HEK293 (cell line): ENCODE measurements at regions not wholly inside any gene's neighbourhood (a gene's known extent, or its start where the extent isn't known, plus 50 kb on each side); places are given as distances from the start of the nearest gene placed in this dataset.

ENCODE experiments used
- CTCF ChIA-PET: fragments of 350-600 bp; formaldehyde crosslinking; extraction: SDS; loops from one replicate; lab custom pipeline; 2021; ENCODE audit warnings: antibody characterized with exemption; lab: Yijun Ruan, JAX
- POLR2A ChIA-PET: fragments of 300-600 bp; formaldehyde crosslinking; extraction: SDS; loops from one replicate; lab custom pipeline; 2020; ENCODE audit warnings: antibody characterized with exemption, inconsistent platforms; lab: Yijun Ruan, JAX
- H3K27ac ChIP-seq: fragments of 200-500 bp; sonication (Bioruptor generic); 2 replicates; pipeline ENCODE4 v1.5.1; 2014; ENCODE audit warnings: low read depth, low read length, control low read depth, inconsistent platforms; ENCODE audit errors: extremely low read depth
- H3K36me3 ChIP-seq, 2 experiments: fragments of 200-500 bp in 1 of 2; sonication (Bioruptor generic) in 1 of 2; 1 replicate in 1 of 2; 2 replicates in 1 of 2; pipeline ENCODE4 v1.5.1; 2014 to 2017; ENCODE audit warnings: inconsistent platforms in 2 of 2, low read length in 2 of 2; ENCODE audit not compliant: control insufficient read depth in 2 of 2, insufficient read depth in 1 of 2
- H3K4me1 ChIP-seq: fragments of 200-500 bp; sonication (Bioruptor generic); 2 replicates; pipeline ENCODE4 v1.5.1; 2014; ENCODE audit warnings: mild to moderate bottlenecking, low read length, inconsistent platforms; ENCODE audit not compliant: control insufficient read depth, insufficient read depth
- H3K4me3 ChIP-seq: 2 replicates; pipeline ENCODE4 v1.5.1; 2011; ENCODE audit warnings: low read depth, mild to moderate bottlenecking, control low read depth, low read length, moderate library complexity
- H3K9me3 ChIP-seq: fragments of 200-500 bp; sonication (Bioruptor generic); 2 replicates; pipeline ENCODE4 v1.5.1; 2014; ENCODE audit warnings: low read depth, low read length, inconsistent platforms; ENCODE audit not compliant: control insufficient read depth, insufficient read depth
- BCL11A ChIP-seq: fragments of 450-650 bp; formaldehyde crosslinking; IDR thresholded peaks from 2 replicates; pipeline ENCODE4 v1.5.1; 2016; ENCODE audit warnings: low read depth, missing biosample characterization, missing genetic modification characterization
- ELK4 ChIP-seq: IDR thresholded peaks from 2 replicates; pipeline ENCODE4 v1.6.1; 2011; ENCODE audit warnings: mild to moderate bottlenecking, low read depth, low read length, borderline replicate concordance
- GLI4 ChIP-seq: fragments of 450-650 bp; formaldehyde crosslinking; IDR thresholded peaks from 2 replicates; pipeline ENCODE4 v1.5.1; 2016; ENCODE audit warnings: missing biosample characterization, missing genetic modification characterization
- OSR2 ChIP-seq: fragments of 450-650 bp; formaldehyde crosslinking; IDR thresholded peaks from 2 replicates; pipeline ENCODE4 v1.5.1; 2016; ENCODE audit warnings: missing biosample characterization, missing genetic modification characterization
- REPIN1 ChIP-seq: fragments of 450-650 bp; formaldehyde crosslinking; IDR thresholded peaks from 2 replicates; pipeline ENCODE4 v1.5.1; 2017; ENCODE audit warnings: missing biosample characterization, missing genetic modification characterization, low read depth
- ZNF132 ChIP-seq: fragments of 450-650 bp; formaldehyde crosslinking; IDR thresholded peaks from 2 replicates; pipeline ENCODE4 v1.5.1; 2017; ENCODE audit warnings: missing biosample characterization, missing genetic modification characterization, borderline replicate concordance
- ZNF350 ChIP-seq: fragments of 450-650 bp; formaldehyde crosslinking; IDR thresholded peaks from 2 replicates; pipeline ENCODE4 v1.5.0; 2017; ENCODE audit warnings: missing biosample characterization, mild to moderate bottlenecking, missing genetic modification characterization
- ZNF416 ChIP-seq: fragments of 450-650 bp; formaldehyde crosslinking; IDR thresholded peaks from 2 replicates; pipeline ENCODE4 v1.5.1; 2016; ENCODE audit warnings: missing biosample characterization, missing genetic modification characterization
- ZNF610 ChIP-seq: fragments of 450-650 bp; formaldehyde crosslinking; IDR thresholded peaks from 2 replicates; pipeline ENCODE4 v1.5.1; 2016; ENCODE audit warnings: missing biosample characterization, missing genetic modification characterization, borderline replicate concordance
- ZNF747 ChIP-seq: fragments of 450-650 bp; formaldehyde crosslinking; IDR thresholded peaks from 2 replicates; pipeline ENCODE4 v1.5.1; 2016; ENCODE audit warnings: missing biosample characterization, missing genetic modification characterization
- ZNF768 ChIP-seq: fragments of 450-650 bp; formaldehyde crosslinking; IDR thresholded peaks from 2 replicates; pipeline ENCODE4 v1.5.1; 2018; ENCODE audit warnings: missing biosample characterization, mild to moderate bottlenecking, missing genetic modification characterization
- ZSCAN4 ChIP-seq: fragments of 450-650 bp; formaldehyde crosslinking; IDR thresholded peaks from 2 replicates; pipeline ENCODE4 v1.5.1; 2017; ENCODE audit warnings: missing biosample characterization, missing genetic modification characterization
- TF ChIP-seq, protein P1 (sequence below): sonication (generic); formaldehyde crosslinking; IDR thresholded peaks from 2 replicates; pipeline ENCODE4 v1.8.1; 2022; ENCODE audit warnings: mild to moderate bottlenecking, moderate library complexity, missing genetic modification reagents
- TF ChIP-seq, protein P2 (sequence below): fragments of 450-650 bp; formaldehyde crosslinking; IDR thresholded peaks from 2 replicates; pipeline ENCODE4 v1.5.1; 2016; ENCODE audit warnings: missing biosample characterization, missing genetic modification characterization, borderline replicate concordance
- TF ChIP-seq, protein P3 (sequence below): fragments of 450-650 bp; formaldehyde crosslinking; IDR thresholded peaks from 2 replicates; pipeline ENCODE4 v1.5.1; 2016; ENCODE audit warnings: missing biosample characterization, missing genetic modification characterization
- TF ChIP-seq, protein P4 (sequence below): fragments of 450-650 bp; formaldehyde crosslinking; IDR thresholded peaks from 2 replicates; pipeline ENCODE4 v1.5.1; 2016; ENCODE audit warnings: missing biosample characterization, missing genetic modification characterization

DNA sequence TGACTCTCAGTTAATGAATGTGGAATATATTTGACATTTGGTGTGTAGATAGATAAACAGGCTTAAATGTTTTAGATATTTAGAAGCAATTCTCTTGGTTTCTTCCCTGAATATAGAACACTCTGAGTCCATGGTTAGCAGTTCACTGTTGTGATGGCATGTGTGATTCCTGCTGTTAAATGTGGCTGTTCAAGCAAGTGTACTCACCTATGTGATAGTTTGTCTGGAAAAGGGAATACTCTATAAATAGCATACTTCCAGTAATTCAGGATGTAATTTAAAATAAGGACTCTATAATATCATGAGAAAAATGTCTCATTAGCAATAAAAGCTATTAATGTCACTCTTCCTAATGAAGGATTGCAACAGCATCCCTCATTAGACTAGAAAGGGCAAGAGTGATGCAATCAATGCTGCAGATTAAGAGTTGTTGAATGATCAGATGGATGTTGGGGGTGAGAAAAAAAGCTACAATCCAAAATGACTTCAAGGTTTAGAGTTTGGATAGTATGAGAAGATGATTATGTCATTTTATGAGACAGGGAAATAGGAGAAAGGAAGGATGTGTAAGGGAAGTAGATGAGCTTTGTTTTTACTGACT lies 201.8 kb upstream of the WDFY3 start (continued):
- TF ChIP-seq ZSCAN4 (tag by site-specific recombination) = no peak
- TF ChIP-seq BCL11A (tag by site-specific recombination) = no peak
- TF ChIP-seq, protein P1, sequence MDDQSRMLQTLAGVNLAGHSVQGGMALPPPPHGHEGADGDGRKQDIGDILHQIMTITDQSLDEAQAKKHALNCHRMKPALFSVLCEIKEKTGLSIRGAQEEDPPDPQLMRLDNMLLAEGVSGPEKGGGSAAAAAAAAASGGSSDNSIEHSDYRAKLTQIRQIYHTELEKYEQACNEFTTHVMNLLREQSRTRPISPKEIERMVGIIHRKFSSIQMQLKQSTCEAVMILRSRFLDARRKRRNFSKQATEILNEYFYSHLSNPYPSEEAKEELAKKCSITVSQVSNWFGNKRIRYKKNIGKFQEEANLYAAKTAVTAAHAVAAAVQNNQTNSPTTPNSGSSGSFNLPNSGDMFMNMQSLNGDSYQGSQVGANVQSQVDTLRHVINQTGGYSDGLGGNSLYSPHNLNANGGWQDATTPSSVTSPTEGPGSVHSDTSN = no peak

DNA sequence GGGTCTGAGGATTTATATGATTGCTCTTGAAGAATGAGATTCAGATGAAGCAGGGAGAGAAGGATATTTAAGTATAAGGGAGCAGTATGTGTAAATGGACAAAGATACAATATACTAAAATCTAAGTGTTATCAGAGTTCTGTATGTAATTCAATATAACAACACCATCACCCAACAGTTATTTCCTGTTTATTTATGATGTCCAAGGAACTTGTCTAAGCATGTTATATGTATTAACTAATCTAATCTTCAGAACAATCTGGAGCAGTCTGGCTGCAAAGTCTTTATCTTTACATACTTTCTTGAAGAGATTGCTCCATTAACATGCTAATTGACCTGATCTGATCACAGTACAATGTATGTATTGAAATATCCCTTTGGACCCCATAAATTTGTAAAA lies 203.8 kb upstream of the WDFY3 start:
- TF ChIP-seq, protein P2, sequence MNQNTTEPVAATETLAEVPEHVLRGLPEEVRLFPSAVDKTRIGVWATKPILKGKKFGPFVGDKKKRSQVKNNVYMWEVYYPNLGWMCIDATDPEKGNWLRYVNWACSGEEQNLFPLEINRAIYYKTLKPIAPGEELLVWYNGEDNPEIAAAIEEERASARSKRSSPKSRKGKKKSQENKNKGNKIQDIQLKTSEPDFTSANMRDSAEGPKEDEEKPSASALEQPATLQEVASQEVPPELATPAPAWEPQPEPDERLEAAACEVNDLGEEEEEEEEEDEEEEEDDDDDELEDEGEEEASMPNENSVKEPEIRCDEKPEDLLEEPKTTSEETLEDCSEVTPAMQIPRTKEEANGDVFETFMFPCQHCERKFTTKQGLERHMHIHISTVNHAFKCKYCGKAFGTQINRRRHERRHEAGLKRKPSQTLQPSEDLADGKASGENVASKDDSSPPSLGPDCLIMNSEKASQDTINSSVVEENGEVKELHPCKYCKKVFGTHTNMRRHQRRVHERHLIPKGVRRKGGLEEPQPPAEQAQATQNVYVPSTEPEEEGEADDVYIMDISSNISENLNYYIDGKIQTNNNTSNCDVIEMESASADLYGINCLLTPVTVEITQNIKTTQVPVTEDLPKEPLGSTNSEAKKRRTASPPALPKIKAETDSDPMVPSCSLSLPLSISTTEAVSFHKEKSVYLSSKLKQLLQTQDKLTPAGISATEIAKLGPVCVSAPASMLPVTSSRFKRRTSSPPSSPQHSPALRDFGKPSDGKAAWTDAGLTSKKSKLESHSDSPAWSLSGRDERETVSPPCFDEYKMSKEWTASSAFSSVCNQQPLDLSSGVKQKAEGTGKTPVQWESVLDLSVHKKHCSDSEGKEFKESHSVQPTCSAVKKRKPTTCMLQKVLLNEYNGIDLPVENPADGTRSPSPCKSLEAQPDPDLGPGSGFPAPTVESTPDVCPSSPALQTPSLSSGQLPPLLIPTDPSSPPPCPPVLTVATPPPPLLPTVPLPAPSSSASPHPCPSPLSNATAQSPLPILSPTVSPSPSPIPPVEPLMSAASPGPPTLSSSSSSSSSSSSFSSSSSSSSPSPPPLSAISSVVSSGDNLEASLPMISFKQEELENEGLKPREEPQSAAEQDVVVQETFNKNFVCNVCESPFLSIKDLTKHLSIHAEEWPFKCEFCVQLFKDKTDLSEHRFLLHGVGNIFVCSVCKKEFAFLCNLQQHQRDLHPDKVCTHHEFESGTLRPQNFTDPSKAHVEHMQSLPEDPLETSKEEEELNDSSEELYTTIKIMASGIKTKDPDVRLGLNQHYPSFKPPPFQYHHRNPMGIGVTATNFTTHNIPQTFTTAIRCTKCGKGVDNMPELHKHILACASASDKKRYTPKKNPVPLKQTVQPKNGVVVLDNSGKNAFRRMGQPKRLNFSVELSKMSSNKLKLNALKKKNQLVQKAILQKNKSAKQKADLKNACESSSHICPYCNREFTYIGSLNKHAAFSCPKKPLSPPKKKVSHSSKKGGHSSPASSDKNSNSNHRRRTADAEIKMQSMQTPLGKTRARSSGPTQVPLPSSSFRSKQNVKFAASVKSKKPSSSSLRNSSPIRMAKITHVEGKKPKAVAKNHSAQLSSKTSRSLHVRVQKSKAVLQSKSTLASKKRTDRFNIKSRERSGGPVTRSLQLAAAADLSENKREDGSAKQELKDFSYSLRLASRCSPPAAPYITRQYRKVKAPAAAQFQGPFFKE (tag by site-specific recombination) = no peak
- TF ChIP-seq, protein P3, sequence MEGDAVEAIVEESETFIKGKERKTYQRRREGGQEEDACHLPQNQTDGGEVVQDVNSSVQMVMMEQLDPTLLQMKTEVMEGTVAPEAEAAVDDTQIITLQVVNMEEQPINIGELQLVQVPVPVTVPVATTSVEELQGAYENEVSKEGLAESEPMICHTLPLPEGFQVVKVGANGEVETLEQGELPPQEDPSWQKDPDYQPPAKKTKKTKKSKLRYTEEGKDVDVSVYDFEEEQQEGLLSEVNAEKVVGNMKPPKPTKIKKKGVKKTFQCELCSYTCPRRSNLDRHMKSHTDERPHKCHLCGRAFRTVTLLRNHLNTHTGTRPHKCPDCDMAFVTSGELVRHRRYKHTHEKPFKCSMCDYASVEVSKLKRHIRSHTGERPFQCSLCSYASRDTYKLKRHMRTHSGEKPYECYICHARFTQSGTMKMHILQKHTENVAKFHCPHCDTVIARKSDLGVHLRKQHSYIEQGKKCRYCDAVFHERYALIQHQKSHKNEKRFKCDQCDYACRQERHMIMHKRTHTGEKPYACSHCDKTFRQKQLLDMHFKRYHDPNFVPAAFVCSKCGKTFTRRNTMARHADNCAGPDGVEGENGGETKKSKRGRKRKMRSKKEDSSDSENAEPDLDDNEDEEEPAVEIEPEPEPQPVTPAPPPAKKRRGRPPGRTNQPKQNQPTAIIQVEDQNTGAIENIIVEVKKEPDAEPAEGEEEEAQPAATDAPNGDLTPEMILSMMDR = no peak
- TF ChIP-seq ELK4 = no peak
- no peak for TF ChIP-seq REPIN1 (tag by site-specific recombination)
- TF ChIP-seq OSR2 (tag by site-specific recombination) = no peak
- TF ChIP-seq ZNF416 (tag by site-specific recombination) = no peak
- TF ChIP-seq ZNF132 (tag by site-specific recombination) = no peak
- no peak for TF ChIP-seq ZNF350 (tag by site-specific recombination)
- no peak for TF ChIP-seq ZNF610
- no peak for TF ChIP-seq ZNF747 (tag by site-specific recombination)
- TF ChIP-seq ZNF768 (tag by site-specific recombination) = no peak
- no peak for TF ChIP-seq GLI4
- TF ChIP-seq, protein P4, sequence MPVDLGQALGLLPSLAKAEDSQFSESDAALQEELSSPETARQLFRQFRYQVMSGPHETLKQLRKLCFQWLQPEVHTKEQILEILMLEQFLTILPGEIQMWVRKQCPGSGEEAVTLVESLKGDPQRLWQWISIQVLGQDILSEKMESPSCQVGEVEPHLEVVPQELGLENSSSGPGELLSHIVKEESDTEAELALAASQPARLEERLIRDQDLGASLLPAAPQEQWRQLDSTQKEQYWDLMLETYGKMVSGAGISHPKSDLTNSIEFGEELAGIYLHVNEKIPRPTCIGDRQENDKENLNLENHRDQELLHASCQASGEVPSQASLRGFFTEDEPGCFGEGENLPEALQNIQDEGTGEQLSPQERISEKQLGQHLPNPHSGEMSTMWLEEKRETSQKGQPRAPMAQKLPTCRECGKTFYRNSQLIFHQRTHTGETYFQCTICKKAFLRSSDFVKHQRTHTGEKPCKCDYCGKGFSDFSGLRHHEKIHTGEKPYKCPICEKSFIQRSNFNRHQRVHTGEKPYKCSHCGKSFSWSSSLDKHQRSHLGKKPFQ (tag by site-specific recombination) = no peak
- TF ChIP-seq, all 188 proteins: peak for 0
- Histone ChIP-seq H3K36me3 (no peaks in the 10 kb centered on the region), H3K4me1 (no peaks in the 10 kb centered on the region), H3K9me3 (no peaks in the 10 kb centered on the region), H3K27ac (no peak overlapping the region), H3K4me3 (no peak overlapping the region)
- CTCF ChIA-PET = interaction anchor here (0.9 kb wide), 1 partner anchor 163 kb away, joined by 3 read pairs; no protein-coding TSS in a partner anchor
- POLR2A ChIA-PET = no interaction called here
